Limb (tissue), 2 donors: ENCODE measurements at regions not wholly inside any gene's neighbourhood (a gene's known extent, or its start where the extent isn't known, plus 50 kb on each side); places are given as distances from the start of the nearest gene placed in this dataset.
"Not testable (repeated sequence)": the region's sequence is repeated elsewhere in the genome, so short reads cannot be mapped to it uniquely, and the experiment has no call there.

Source experiments
- DNase-seq, 2 donors: peaks; one replicate each; pipeline ENCODE4 v3.0.0-alpha.2; 2016; ENCODE audit errors: extremely low spot score in 2 of 2

GRCh38 chrX:122878269-122878668, 305.8 kb upstream of the GRIA3 start:
- DNase-seq = no peak

GRCh38 chrX:122880952-122881351, 303.1 kb upstream of the GRIA3 start:
- DNase-seq = no peak

DNA sequence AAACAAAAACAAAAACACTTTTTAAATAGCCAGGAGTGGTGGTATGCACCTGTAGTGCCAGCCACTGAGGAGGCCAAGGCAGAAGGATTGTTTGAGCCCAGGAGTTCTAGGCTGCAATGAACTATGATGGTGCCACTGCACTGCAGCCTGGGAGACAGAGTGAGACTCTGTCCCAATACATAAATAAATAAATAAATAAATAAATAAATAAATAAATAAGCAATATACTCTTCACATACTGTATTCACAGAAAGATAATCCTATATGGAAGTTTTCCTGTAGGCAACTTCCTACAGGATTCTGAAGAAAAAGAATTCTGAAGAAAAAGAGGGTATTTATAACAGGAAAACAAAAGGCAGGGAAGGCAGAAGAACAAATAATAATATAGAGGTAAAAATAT, 293.3 kb upstream of the GRIA3 start:
- no peak for DNase-seq

DNA sequence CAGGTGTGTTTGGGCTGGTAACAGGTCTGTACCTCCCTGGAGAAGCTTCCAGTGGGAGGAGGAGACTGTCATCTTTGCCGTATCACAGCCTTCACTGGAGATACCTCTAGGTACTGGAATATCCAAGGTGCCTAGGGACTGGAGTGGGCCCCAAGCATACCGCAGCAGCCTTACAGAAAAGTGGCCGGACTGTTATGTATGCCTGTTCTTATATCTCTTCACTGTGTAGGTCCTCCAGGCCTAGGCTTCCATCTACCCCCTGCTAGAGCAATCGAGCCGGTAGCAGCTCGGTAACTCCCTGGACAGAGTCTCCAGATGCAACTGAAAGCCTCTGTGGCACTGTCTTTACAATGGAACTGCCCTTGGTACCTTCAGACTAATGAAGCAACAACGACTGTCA, 277.4 kb upstream of the GRIA3 start:
- DNase-seq = no peak

DNA sequence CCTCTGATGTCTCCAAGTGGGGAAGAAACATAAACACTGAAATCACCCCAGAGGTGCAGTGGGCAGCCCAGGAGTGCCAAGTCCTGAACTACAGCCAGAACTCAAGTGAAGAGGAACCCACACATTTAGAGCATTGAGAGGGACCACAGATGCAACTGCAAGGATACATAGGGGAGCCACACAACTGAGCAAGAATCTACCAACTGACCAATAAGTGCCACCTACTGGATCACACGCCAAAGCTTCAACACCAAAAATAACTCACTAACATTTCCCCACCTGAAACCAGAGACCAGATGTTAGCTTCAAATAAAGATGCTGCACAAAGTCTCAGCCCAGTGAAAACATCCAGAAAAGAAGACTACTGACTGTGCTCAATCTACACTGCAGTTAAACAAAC, 276.7 kb upstream of the GRIA3 start:
- DNase-seq = no peak

DNA sequence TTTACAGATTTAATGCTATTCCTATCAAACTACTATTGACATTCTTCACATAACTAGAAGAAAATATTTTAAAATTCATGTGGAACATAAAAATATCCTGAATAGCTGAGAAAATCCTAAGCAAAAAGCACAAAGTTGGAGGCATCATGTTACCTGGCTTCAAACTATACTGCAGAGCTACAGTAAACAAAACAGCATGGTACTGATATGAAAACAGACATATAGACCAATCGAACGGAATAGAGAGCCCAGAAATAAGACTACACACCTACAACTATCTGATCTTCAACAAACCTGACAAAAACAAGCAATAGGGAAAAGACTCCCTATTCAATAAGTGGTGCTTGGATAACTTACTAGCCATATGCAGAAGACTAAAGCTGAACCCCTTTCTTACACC, 273.4 kb upstream of the GRIA3 start:
- no peak for DNase-seq

- no peak for DNase-seq
Measured at GRCh38 chrX:122913134-122913533, 270.9 kb upstream of the GRIA3 start.

DNA sequence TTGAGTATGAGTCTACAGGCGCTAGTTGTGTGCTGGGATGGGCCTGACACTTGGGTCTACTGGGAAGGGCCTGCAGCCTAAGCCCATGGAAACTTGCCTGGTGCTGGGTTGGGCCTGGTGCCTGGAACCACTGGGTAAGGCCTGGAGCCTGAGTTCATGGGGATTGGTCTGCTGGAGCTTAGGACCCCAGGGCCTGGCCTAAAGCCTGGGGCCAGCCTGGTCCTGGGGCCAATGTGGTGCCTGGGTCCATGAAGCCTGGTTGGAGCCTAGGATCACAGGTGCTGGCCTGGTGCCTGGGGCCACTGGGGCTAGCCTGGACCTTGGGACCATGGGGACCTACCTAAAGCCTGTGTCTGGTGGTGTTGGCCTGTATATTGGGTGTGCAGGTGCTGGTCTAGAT, 270.3 kb upstream of the GRIA3 start:
- no peak for DNase-seq

DNA sequence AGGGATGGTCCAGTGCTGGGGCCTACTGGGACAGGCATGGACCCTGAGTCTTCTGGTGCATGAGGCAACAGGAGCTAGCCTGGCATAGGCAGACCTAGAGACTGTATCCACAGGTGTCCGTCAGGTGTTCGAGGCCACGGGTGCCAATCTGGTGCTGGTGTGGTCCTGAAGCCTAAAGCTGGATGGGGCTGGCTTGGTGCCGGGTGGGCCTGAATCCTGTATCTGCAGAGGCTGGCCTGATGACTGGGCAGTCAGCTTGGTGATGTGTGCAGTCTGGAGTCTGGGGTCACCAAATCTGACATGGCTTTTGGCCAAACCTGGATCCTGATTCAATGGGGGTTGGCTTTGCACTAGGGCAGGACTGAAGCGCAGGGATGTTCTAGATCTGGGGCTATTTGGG, 269.8 kb upstream of the GRIA3 start:
- DNase-seq = no peak

DNA sequence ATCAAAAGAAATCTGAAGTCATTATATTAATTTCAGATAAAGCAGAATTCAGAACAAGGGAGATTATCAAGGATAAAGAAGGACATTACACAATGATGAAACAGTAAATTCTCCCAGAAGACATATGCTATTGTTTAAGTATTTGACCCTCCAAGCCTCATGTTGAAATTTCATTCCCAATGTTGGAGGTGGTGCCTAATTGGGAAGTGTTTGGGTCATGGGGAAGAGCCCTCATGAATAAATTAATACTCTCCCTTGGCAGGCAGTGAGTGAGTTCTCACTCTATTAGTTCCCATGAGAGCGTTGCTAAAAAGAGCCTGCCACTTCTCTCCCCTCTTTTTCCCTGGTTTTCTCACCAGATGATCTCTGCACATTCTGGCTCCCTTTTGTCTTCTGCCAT, 249.9 kb upstream of the GRIA3 start:
- no peak for DNase-seq

- DNase-seq = no peak
Measured at GRCh38 chrX:122940199-122940598, 243.9 kb upstream of the GRIA3 start.

DNA sequence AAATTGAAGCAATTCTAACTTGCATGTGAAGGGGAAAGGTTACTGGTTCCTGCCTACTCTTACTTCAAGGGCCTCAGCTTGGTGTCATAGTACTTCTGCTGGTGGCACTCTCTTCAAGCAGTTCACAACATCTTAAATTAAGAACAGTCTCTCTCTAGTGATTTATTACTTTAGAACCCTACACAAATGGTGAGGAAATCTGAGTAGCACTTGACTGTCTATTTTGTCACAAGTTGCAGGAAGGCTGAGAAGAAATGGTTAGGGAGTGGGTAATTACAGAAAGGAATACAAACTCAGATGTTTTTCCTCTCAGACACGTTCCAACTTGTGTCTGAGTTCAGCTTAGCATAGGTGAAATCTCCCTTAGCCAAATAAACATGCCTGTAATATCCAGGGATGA, 242.3 kb upstream of the GRIA3 start:
- no peak for DNase-seq

GRCh38 chrX:122943918-122944317, 240.2 kb upstream of the GRIA3 start:
- no peak for DNase-seq

GRCh38 chrX:122945328-122945727, 238.8 kb upstream of the GRIA3 start:
- no peak for DNase-seq

GRCh38 chrX:122972604-122973003, 211.5 kb upstream of the GRIA3 start:
- DNase-seq = no peak

DNA sequence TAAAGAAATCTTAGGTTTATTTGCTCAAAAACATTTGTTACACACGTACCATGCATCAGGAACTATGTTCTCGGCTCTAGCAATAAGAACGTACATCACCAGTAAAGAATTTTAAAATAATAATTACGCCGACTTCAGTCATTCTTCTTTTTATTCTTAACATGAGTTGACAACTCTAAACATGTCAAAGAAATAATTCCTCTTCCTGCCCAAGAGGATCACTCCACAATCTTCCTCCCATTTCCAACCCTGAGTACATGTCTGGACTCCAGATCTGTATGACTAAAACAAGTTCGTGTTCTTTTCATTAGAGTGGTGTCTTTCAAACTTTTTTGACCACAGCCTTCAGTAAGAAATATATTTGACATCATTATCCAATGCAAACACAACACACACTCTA, 201.6 kb upstream of the GRIA3 start:
- no peak for DNase-seq

DNA sequence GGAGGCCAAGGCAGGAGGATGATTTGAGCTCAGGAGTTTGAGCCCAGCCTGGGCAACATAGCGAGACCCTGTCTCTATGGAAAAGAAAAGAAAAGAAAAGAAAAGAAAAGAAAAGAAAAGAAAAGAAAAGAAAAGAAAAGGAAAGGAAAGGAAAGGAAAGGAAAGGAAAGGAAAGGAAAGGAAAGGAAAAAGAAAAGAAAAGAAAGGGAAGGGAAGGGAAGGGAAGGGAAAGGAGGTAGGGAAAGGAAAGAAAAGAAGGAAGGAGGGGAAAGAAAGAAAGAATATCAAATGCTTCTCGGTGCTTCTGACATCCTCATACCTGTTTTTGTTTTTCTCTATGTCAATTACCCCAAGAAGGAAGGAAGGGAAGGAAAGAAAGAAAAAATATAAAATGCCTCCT, 181.2 kb upstream of the GRIA3 start:
- DNase-seq = not testable (repeated sequence)

- DNase-seq = no peak
Measured at GRCh38 chrX:123013141-123013540, 170.9 kb upstream of the GRIA3 start.

- DNase-seq = no peak
Measured at GRCh38 chrX:123036401-123036800, 147.7 kb upstream of the GRIA3 start.

DNA sequence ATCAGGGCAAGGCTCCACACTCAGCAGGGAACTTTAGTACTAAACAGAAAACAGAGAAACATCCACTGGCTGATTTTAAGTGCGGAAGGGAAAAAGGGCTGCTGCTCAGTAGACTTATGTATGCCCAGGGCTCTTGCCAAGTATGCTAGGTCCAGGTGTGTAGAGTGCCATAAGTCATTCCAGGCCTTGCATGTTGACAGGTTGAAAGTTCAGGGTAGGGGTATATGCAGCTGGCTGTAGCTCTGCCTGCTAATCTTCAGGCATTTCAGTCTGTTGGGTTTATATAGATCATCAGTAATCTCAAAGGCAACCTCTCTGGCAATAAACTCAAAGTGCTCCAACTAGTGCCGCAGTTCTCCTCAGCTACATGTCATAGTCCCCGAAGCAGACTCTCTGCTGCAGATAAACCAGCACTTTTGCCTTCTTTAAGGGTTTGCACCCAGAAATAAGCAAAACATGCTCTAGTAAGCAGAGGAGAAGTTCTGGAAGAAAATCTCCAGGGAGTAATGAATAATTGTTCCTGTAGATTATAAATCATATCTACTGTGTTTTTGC, 134.9 kb upstream of the GRIA3 start:
- no peak for DNase-seq

GRCh38 chrX:123060986-123061385, 123.1 kb upstream of the GRIA3 start:
- no peak for DNase-seq

- no peak for DNase-seq
Measured at GRCh38 chrX:123064053-123064452, 120.0 kb upstream of the GRIA3 start.

DNA sequence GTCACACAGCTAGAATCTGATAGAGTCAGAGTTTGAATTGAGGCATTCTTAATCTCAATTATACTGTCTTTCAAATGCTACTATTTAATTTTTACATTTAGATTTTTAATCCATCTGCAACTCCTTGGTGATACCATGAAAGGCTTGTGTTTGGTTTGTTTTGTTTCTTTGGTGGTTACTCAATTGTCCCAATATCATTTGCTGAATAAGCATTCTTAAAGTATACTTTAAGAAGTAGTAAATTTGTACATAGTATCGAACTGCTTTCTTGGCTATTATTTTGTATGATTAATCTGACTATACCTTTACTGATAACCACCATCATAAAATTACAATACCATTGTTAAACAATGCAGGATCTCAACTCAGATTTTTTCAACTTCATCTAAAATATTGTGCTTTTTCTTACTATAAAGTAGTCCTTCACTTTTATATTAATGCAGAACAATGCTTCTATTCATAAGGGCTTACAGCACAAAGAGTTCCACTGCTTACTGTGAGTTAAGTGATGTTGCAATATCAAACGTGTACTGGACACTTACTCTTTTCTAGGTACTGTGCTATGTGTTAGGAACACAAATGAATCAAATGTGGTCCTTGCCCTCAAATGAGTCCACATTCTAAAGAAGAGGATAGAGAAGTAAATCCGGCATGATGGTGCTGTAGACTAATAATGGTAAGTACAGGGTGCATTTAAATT, 111.2 kb upstream of the GRIA3 start:
- DNase-seq = no peak
